IMR-90 (cell line): ENCODE measurements at regions not wholly inside any gene's neighbourhood (a gene's known extent, or its start where the extent isn't known, plus 50 kb on each side); places are given as distances from the start of the nearest gene placed in this dataset.

ENCODE experiments used
- ATAC-seq: fragments of 200-7000 bp; cut with Tn5 transposase; 2 replicates; pipeline ENCODE4 v1.9.1; 2020; ENCODE audit warnings: low read depth, mild to moderate bottlenecking, moderate library complexity
- BruUV-seq: library from RNA; stranded (reverse); fragments of 400-500 nt; replicated peaks from 2 replicates; lab custom pipeline; 2021; lab: Mats Ljungman, UMichigan
- CTCF ChIA-PET: fragments of 300-600 bp; formaldehyde crosslinking; extraction: SDS; loops from one replicate; lab custom pipeline; 2021; ENCODE audit warnings: antibody characterized with exemption; lab: Yijun Ruan, JAX
- POLR2A ChIA-PET: fragments of 300-600 bp; sonication (Branson Sonifier 250); formaldehyde crosslinking; loops from one replicate; lab custom pipeline; 2022; ENCODE audit warnings: antibody characterized with exemption; ENCODE audit not compliant: unreplicated experiment; lab: Charles Lee
- DNase-seq: peaks from one replicate; pipeline ENCODE4 v3.0.0; 2013
- H2AFZ ChIP-seq: replicated peaks from 2 replicates; pipeline ENCODE3; 2013; ENCODE audit warnings: low read length, mild to moderate bottlenecking; ENCODE audit not compliant: poor library complexity
- H2AK5ac ChIP-seq: 2 replicates; pipeline ENCODE4 v1.6.1; 2013; ENCODE audit warnings: low read depth, low read length, inconsistent platforms
- H2AK9ac ChIP-seq: replicated peaks from 2 replicates; pipeline ENCODE3; 2013; ENCODE audit warnings: mild to moderate bottlenecking, low read depth, low read length, moderate library complexity; ENCODE audit not compliant: poor library complexity
- H2BK120ac ChIP-seq: 2 replicates; pipeline ENCODE4 v1.6.1; 2013; ENCODE audit warnings: low read depth, low read length, inconsistent platforms
- H2BK15ac ChIP-seq: 3 replicates; pipeline ENCODE4 v1.6.1; 2013; ENCODE audit warnings: low read depth, low read length, inconsistent platforms
- H2BK20ac ChIP-seq: 2 replicates; pipeline ENCODE4 v1.6.1; 2013; ENCODE audit warnings: low read depth, mild to moderate bottlenecking, inconsistent platforms, low read length, moderate library complexity
- H2BK5ac ChIP-seq: 2 replicates; pipeline ENCODE4 v1.6.1; 2013; ENCODE audit warnings: mild to moderate bottlenecking, low read depth, low read length, inconsistent platforms; ENCODE audit not compliant: poor library complexity, severe bottlenecking
- H3K14ac ChIP-seq: replicated peaks from 2 replicates; pipeline ENCODE4 v1.6.1; 2013; ENCODE audit warnings: low read depth, low read length, inconsistent platforms
- H3K18ac ChIP-seq: 2 replicates; pipeline ENCODE4 v1.6.1; 2013; ENCODE audit warnings: low read depth, low read length, control low read depth
- H3K23ac ChIP-seq: 2 replicates; pipeline ENCODE4 v1.6.1; 2013; ENCODE audit warnings: low read depth, low read length, inconsistent platforms
- H3K27ac ChIP-seq: 2 replicates; pipeline ENCODE4 v1.5.1; 2013; ENCODE audit warnings: mild to moderate bottlenecking, control low read depth, low read length; ENCODE audit not compliant: insufficient read depth
- H3K27me3 ChIP-seq: 2 replicates; pipeline ENCODE4 v1.6.1; 2013; ENCODE audit warnings: low read length; ENCODE audit not compliant: control insufficient read depth, insufficient read depth
- H3K36me3 ChIP-seq: 2 replicates; pipeline ENCODE4 v1.6.1; 2013; ENCODE audit warnings: low read length, mixed read lengths; ENCODE audit not compliant: control insufficient read depth, insufficient read depth
- H3K4ac ChIP-seq: 2 replicates; pipeline ENCODE4 v1.6.1; 2013; ENCODE audit warnings: low read depth, low read length, inconsistent platforms
- H3K4me1 ChIP-seq: 2 replicates; pipeline ENCODE4 v1.6.1; 2013; ENCODE audit warnings: low read length, mixed read lengths; ENCODE audit not compliant: control insufficient read depth, insufficient read depth
- H3K4me2 ChIP-seq: 2 replicates; pipeline ENCODE4 v1.6.1; 2013; ENCODE audit warnings: low read depth, mild to moderate bottlenecking, control low read depth, low read length, moderate library complexity
- H3K4me3 ChIP-seq: 2 replicates; pipeline ENCODE4 v1.5.1; 2013; ENCODE audit warnings: low read depth, mild to moderate bottlenecking, control low read depth, low read length, moderate library complexity; ENCODE audit not compliant: insufficient read depth
- H3K56ac ChIP-seq: 2 replicates; pipeline ENCODE4 v1.6.1; 2013; ENCODE audit warnings: low read length, inconsistent platforms; ENCODE audit not compliant: insufficient read depth; ENCODE audit errors: extremely low read depth
- H3K79me1 ChIP-seq, 2 experiments: 2 replicates each; pipeline ENCODE4 v1.6.1; 2013; ENCODE audit warnings: low read length in 2 of 2, inconsistent platforms in 1 of 2, low read depth in 1 of 2
- H3K9ac ChIP-seq: 2 replicates; pipeline ENCODE4 v1.6.1; 2013; ENCODE audit warnings: low read depth, low read length, control low read depth
- H3K9me1 ChIP-seq: 2 replicates; pipeline ENCODE4 v1.6.1; 2013; ENCODE audit warnings: low read length, inconsistent platforms; ENCODE audit not compliant: insufficient read depth
- H3K9me3 ChIP-seq: 2 replicates; pipeline ENCODE4 v1.6.1; 2013; ENCODE audit warnings: low read length; ENCODE audit not compliant: control insufficient read depth, insufficient read depth
- H4K20me1 ChIP-seq: 2 replicates; pipeline ENCODE4 v1.6.1; 2013; ENCODE audit warnings: low read length, inconsistent platforms; ENCODE audit not compliant: insufficient read depth
- H4K5ac ChIP-seq: 2 replicates; pipeline ENCODE4 v1.6.1; 2013; ENCODE audit warnings: mild to moderate bottlenecking, low read depth, low read length, control low read depth
- H4K8ac ChIP-seq, 2 experiments: 2 replicates each; pipeline ENCODE4 v1.6.1; 2013; ENCODE audit warnings: low read depth in 2 of 2, low read length in 2 of 2, control low read depth in 1 of 2, inconsistent platforms in 1 of 2
- H4K91ac ChIP-seq: 2 replicates; pipeline ENCODE4 v1.6.1; 2013; ENCODE audit warnings: low read depth, low read length, inconsistent platforms; ENCODE audit not compliant: insufficient read depth
- BHLHE40 ChIP-seq: fragments of 150-350 bp; IDR thresholded peaks from 2 replicates; pipeline ENCODE4 v1.6.1; 2016; ENCODE audit warnings: mild to moderate bottlenecking, low read depth, low read length
- CEBPB ChIP-seq: IDR thresholded peaks from 2 replicates; pipeline ENCODE4 v1.6.1; 2012; ENCODE audit warnings: low read depth, low read length, improper control_type of control experiment
- CHD1 ChIP-seq: IDR thresholded peaks from 2 replicates; pipeline ENCODE4 v1.6.1; 2012; ENCODE audit warnings: low read depth, low read length, improper control_type of control experiment
- ELK1 ChIP-seq: fragments of 150-350 bp; IDR thresholded peaks from 2 replicates; pipeline ENCODE4 v1.6.1; 2016; ENCODE audit warnings: low read depth, mild to moderate bottlenecking, low read length, moderate library complexity, borderline replicate concordance
- NFE2L2 ChIP-seq: fragments of 150-350 bp; IDR thresholded peaks from 2 replicates; pipeline ENCODE4 v1.6.1; 2016; ENCODE audit warnings: low read depth, mild to moderate bottlenecking, low read length
- RCOR1 ChIP-seq: IDR thresholded peaks from 2 replicates; pipeline ENCODE4 v1.6.1; 2012; ENCODE audit warnings: mild to moderate bottlenecking, low read length, improper control_type of control experiment; ENCODE audit not compliant: insufficient replicate concordance
- SMC3 ChIP-seq: fragments of 150-350 bp; IDR thresholded peaks from 2 replicates; pipeline ENCODE4 v1.6.1; 2016; ENCODE audit warnings: low read depth, mild to moderate bottlenecking, antibody characterized with exemption, low read length, moderate library complexity
- USF2 ChIP-seq: fragments of 150-350 bp; IDR thresholded peaks from 2 replicates; pipeline ENCODE4 v1.6.1; 2017; ENCODE audit warnings: mild to moderate bottlenecking, antibody characterized with exemption, low read length, low read depth
- WGBS, 2 experiments: methylation state at CpG; one replicate each; pipeline versions ENCODE4 v1.1.5 to v1.1.7; 2013; ENCODE audit warnings: missing lambda C conversion rate in 2 of 2; ENCODE audit not compliant: insufficient read length in 1 of 2; ENCODE audit errors: extremely low coverage in 2 of 2; 5-methylcytosine and 5-hydroxymethylcytosine counted together
- dilution Hi-C: fragments of 300-500 bp; cut with HindIII; formaldehyde crosslinking; loops from one replicate; pipeline ENCODE4 v1.14.3; 2018; ENCODE audit warnings: low sequenced_read_pairs; ENCODE audit not compliant: unreplicated experiment
- in situ Hi-C: fragments of 300-500 bp; cut with MboI; formaldehyde crosslinking; loops from 3 replicates; pipeline ENCODE4 v1.14.3; 2019; ENCODE audit warnings: low sequenced_read_pairs, inconsistent platforms, mixed read lengths
- intact Hi-C: fragments of 100-400 bp; cut with micrococcal nuclease; formaldehyde crosslinking; loops from 2 replicates; pipeline ENCODE4 v1.10.0; 2022

GRCh38 chr7:84822941-84823510 lies 363.8 kb downstream of the SEMA3D start:
- DNase-seq: no peak
- dilution Hi-C loops: no loop called here
- Histone ChIP-seq H4K91ac (no peak overlapping the region), H2AK9ac (no peak overlapping the region), H3K56ac (no peak overlapping the region), H3K4me1 (no peaks in the 10 kb centered on the region), H2BK15ac (no peak overlapping the region), H3K27ac (no peak overlapping the region), H3K27me3 (no peaks in the 10 kb centered on the region), H4K8ac (no peak overlapping the region), H3K9ac (no peak overlapping the region), H3K18ac (no peak overlapping the region), H3K23ac (no peak overlapping the region), H2AFZ (no peak overlapping the region), H3K14ac (no peak overlapping the region), H3K4me2 (no peak overlapping the region), H4K20me1 (no peaks in the 10 kb centered on the region), H3K9me1 (no peaks in the 10 kb centered on the region), H2BK120ac (no peak overlapping the region), H2AK5ac (no peak overlapping the region), H2BK20ac (no peak overlapping the region), H4K5ac (no peak overlapping the region), H3K9me3 (no peaks in the 10 kb centered on the region), H3K36me3 (no peaks in the 10 kb centered on the region), H3K4me3 (no peak overlapping the region), H3K4ac (no peak overlapping the region), H2BK5ac (no peak overlapping the region), H3K79me1 (no peaks in the 10 kb centered on the region)
- 97% methylated on average over 5 of the region's 6 CpGs; no CpG with 5 or more reads in 1 of the 2 experiments for WGBS, 2 experiments
- no TSS peak for BruUV-seq
- intact Hi-C loops: no loop called here
- no peak for ATAC-seq
- no peak for TF ChIP-seq BHLHE40
- no peak for TF ChIP-seq CHD1
- TF ChIP-seq RCOR1: no peak
- no peak for TF ChIP-seq SMC3
- TF ChIP-seq NFE2L2: no peak
- TF ChIP-seq CEBPB: no peak
- TF ChIP-seq ELK1: no peak
- TF ChIP-seq USF2: no peak
- in situ Hi-C loops: no loop called here
- ChIA-PET POLR2A (no interaction called here), CTCF (no interaction called here)
